ENCODE measurements at regions not wholly inside any gene's neighbourhood (a gene's known extent, or its start where the extent isn't known, plus 50 kb on each side); places are given as distances from the start of the nearest gene placed in this dataset.

GRCh38 chr10:52879091-52879807 is 106.7 kb upstream of the MBL2 start:
- no peak for TF ChIP-seq POLR2A (IDR thresholded peaks at IDR 0.05)
- TF ChIP-seq CTCF (IDR thresholded peaks at IDR 0.05) = no peak

Data from thyroid gland (tissue), 4 donors.